ENCODE measurements at regions not wholly inside any gene's neighbourhood (a gene's known extent, or its start where the extent isn't known, plus 50 kb on each side); places are given as distances from the start of the nearest gene placed in this dataset.
"Not testable (repeated sequence)": the region's sequence is repeated elsewhere in the genome, so short reads cannot be mapped to it uniquely, and the experiment has no call there.

DNA sequence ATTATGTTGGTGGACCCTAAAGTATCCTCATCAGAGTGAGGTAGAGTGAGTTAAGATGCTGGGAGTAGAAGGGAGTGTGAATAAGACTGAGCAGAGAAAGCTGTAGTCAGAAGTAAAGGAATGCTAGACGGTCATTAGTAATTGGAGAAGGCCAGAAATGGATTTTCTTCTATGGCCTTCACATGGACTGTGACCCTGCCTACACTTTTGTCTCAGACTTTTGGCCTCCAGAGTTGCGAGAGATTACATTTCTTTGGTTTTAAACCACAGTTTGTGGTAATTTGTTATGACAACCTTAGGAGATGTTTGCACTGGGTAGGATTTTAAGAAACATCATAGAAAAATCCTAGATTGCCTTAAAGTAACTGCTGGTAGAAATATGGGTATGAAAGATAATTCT lies 1267.7 kb upstream of the TMEFF2 start:
- in situ Hi-C loops (cut with MboI; ENCODE audit: low pct_unique_long_range_greater_than_20kb in 2 of 9, low sequenced_read_pairs in 9 of 9, unreplicated experiment in 9 of 9), result no loop called here
- Histone ChIP-seq H3K4me1 (replicated peaks in 1 of 2) (no peaks in the 10 kb centered on the region), H3K4me3 (no peak overlapping the region), H3K27ac (no peak overlapping the region)
- ATAC-seq (replicated peaks in 6 of 8), result no peak
- WGBS, 10 experiments, result 0 to 100% (median 80%) methylated on average over 1 to 2 of the region's 2 CpGs; no CpG with 5 or more reads in 1 of the 10 experiments

DNA sequence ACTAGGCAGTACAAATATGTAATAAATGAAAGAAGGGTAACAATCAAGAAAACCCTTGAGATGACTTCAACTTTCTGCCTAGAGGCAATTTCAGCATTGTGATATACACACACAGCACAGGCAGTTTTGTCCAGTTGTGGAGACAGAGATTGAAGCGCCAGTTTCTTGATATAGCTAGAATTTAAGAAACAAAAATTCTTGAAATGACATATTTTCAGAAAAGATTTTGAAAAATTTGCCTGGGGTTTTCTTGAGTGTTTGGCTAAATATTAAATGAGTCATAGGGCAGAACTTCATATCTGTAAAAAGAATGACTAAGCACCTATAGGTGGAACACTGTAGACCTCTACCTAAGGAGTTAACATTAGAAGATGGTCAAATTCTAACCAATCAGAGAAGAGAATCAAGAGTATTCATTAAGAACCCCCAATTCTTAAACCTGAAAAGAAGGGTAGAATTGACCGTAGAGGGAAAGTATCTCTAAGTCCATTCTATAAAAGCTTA lies 1266.8 kb upstream of the TMEFF2 start:
- no peak for ATAC-seq (replicated peaks in 6 of 8)
- Histone ChIP-seq H3K4me1 (replicated peaks in 1 of 2) (no peaks in the 10 kb centered on the region), H3K27ac (no peak overlapping the region), H3K4me3 (no peak overlapping the region)
- 50 to 100% (median 78%) methylated on average over 1 to 2 of the region's 2 CpGs; no CpG with 5 or more reads in 1 of the 10 experiments for WGBS, 10 experiments
- in situ Hi-C loops (cut with MboI; ENCODE audit: low pct_unique_long_range_greater_than_20kb in 2 of 9, low sequenced_read_pairs in 9 of 9, unreplicated experiment in 9 of 9), result no loop called here

DNA sequence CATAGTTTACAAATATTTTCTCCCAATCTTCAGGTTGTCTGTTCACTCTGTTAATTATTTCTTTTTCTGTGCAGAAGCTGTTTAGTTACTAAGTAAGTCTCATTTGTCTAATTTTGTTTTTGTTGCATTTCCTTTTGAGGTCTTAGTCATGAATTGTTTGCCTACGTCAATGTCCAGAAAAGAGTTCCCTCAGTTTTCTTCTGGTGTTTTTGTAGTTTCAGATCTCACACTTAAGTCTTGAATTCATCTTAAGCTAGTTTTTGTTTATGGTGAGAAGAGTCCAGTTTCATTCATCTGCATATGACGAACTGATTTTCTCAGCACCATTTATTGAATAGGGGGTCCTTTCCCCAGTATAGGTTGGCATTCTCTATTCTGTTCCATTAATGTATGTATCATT lies 1252.2 kb upstream of the TMEFF2 start:
- in situ Hi-C loops (cut with MboI; ENCODE audit: low pct_unique_long_range_greater_than_20kb in 2 of 9, low sequenced_read_pairs in 9 of 9, unreplicated experiment in 9 of 9), result no loop called here
- Histone ChIP-seq H3K4me3 (no peak overlapping the region), H3K4me1 (replicated peaks in 1 of 2) (no peaks in the 10 kb centered on the region), H3K27ac (no peak overlapping the region)
- no peak for ATAC-seq (replicated peaks in 6 of 8)
- WGBS, 10 experiments, result 20 to 94% (median 82%) methylated on average over 1 to 2 of the region's 2 CpGs; no CpG with 5 or more reads in 1 of the 10 experiments

DNA sequence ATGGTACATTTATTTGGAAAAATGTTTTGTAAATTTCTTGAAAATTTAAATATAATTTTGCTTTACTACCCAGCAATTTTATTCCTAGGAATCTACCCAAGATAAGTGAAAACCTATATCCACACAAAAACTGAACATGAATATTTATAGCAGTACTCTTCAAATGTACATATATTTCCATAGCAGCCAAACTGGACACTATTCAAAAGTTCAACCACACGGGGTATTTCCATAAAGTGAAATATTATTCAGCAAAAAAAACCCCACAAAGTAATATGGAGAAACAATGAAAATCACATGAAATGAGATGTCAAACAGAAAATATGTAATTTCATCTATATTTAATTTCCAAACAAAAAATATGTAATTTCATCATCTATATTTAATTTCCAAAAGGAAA lies 1247.6 kb upstream of the TMEFF2 start:
- in situ Hi-C loops (cut with MboI; ENCODE audit: low pct_unique_long_range_greater_than_20kb in 2 of 9, low sequenced_read_pairs in 9 of 9, unreplicated experiment in 9 of 9), result no loop called here
- Histone ChIP-seq H3K4me3 (no peak overlapping the region), H3K27ac (no peak overlapping the region), H3K4me1 (replicated peaks in 1 of 2) (no peaks in the 10 kb centered on the region)
- no peak for ATAC-seq (replicated peaks in 6 of 8)
- 0 to 100% (median 67%) methylated on average over 1 of the region's 1 CpG; no CpG with 5 or more reads in 1 of the 10 experiments for WGBS, 10 experiments

DNA sequence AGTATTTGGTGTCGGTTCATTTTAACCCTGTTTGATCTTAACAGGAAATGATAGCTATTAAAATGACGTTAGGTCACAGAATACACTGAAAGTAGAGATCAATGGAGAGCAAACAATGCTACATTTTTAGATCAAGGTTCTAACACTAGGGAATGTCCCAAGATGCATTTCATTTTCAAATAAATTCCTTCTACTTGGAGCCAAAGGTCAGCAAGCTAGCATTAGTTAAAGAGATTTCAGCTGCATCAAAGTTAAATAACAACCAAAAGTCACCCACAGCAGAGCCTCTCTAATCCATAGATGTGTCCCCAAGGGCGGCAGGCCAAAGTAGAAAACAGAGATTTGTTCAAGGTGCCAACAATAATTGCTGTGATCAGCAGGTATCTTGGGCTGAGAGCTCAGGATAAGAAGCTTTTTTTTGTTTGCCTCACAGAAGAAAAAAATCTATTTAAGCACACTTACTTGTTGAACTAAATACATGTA lies 1233.6 kb upstream of the TMEFF2 start:
- in situ Hi-C loops (cut with MboI; ENCODE audit: low pct_unique_long_range_greater_than_20kb in 2 of 9, low sequenced_read_pairs in 9 of 9, unreplicated experiment in 9 of 9), result no loop called here
- ATAC-seq (replicated peaks in 6 of 8), result no peak
- WGBS, 10 experiments, result 0 to 47% (median 22%) methylated on average over 1 to 3 of the region's 3 CpGs; no CpG with 5 or more reads in 1 of the 10 experiments
- Histone ChIP-seq H3K4me3 (no peak overlapping the region), H3K27ac (no peak overlapping the region), H3K4me1 (replicated peaks in 1 of 2) (peaks cover 3 to 8% of the 10 kb centered on the region in 2 donors)

DNA sequence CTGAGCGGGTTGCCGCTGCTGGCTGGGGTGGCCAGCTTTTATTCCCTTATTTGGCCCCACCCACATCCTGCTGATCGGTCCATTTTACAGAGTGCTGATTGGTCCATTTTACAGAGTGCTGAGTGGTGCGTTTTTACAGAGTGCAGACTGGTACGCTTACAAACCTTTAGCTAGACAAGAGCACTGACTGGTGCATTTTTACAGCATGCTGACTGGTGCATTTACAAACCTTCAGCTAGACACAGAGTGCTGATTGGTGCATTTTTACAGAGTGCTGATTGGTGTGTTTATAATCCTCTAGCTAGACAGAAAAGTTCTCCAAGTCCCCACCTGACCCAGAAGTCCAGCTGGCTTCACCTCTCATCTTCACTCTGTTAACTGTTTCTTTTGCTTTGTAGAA lies 1217.6 kb upstream of the TMEFF2 start:
- H3K4me3 ChIP-seq; in situ Hi-C loops (cut with MboI; ENCODE audit: low pct_unique_long_range_greater_than_20kb in 2 of 9, low sequenced_read_pairs in 9 of 9, unreplicated experiment in 9 of 9); H3K4me1 ChIP-seq (replicated peaks in 1 of 2); H3K27ac ChIP-seq; ATAC-seq (replicated peaks in 6 of 8): not testable (repeated sequence)
- 28 to 94% (median 85%) methylated on average over 2 to 5 of the region's 5 CpGs; no CpG with 5 or more reads in 3 of the 10 experiments for WGBS, 10 experiments

DNA sequence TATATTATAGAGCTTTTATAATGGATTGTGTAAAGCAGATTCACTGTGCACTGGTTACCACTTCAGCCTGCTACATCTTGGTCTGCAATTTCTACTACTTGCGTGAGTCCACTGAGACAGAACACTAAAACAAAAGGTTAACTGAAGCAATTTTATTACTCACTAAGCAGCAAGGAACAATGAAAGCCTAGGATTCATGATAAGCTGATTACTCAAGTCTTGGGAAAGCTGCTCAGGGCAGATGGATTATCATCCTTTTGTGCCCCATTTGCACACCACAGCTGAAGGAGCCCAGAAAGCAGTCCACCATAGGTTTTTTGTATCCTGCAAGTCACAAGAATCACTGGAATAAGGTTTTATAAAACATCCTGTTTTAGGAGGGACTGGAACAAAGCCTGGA lies 1215.2 kb upstream of the TMEFF2 start:
- no peak overlapping the region for H3K27ac ChIP-seq
- 0 to 90% (median 78%) methylated on average over 1 of the region's 1 CpG; no CpG with 5 or more reads in 3 of the 10 experiments for WGBS, 10 experiments
- no peak for ATAC-seq (replicated peaks in 6 of 8)
- no peak overlapping the region for H3K4me3 ChIP-seq
- in situ Hi-C loops (cut with MboI; ENCODE audit: low pct_unique_long_range_greater_than_20kb in 2 of 9, low sequenced_read_pairs in 9 of 9, unreplicated experiment in 9 of 9), result no loop called here
- H3K4me1 ChIP-seq (replicated peaks in 1 of 2), result no peaks in the 10 kb centered on the region

DNA sequence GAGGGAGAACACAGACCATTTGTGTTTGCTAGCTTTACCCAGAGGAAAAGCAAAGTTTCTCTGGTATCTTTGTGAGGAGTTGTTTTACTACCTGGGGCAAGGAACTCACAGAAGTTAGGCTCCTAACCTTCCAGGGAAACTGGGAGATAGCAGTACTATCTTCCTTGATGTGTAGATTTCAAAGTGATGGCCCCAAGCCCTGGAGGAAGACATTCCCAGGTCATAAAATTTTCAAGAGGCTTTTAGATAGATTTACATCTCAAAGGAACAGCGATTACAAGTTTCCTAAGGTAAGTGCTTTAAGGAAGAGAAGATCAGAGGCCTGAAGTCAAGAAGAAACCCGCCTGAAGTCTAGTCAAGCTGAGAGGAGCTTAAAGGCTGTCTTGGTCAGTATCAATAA lies 1187.8 kb upstream of the TMEFF2 start:
- no peak overlapping the region for H3K27ac ChIP-seq
- 0 to 80% (median 50%) methylated on average over 1 to 2 of the region's 2 CpGs; no CpG with 5 or more reads in 2 of the 10 experiments for WGBS, 10 experiments
- H3K4me1 ChIP-seq (replicated peaks in 1 of 2), result no peaks in the 10 kb centered on the region
- H3K4me3 ChIP-seq, result no peak overlapping the region
- in situ Hi-C loops (cut with MboI; ENCODE audit: low pct_unique_long_range_greater_than_20kb in 2 of 9, low sequenced_read_pairs in 9 of 9, unreplicated experiment in 9 of 9), result no loop called here
- ATAC-seq (replicated peaks in 6 of 8), result no peak

DNA sequence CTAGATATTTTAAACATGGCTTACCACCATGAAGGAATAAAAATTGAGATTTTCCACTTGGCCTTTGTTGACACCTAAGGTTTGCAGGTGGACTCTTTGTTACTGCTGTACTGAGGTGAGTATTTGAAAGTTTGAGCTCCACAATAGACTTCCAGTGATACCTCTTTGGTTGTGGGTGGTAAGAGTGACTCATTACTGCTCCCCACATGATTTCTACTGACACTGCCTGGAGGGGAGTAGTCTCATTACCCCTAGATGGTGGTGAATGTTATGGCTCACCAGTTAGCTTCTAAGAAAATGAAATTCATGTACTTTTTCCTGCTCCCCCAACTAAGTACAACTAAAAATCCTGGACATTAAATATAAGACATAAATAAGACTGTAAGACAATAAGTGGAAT lies 1183.1 kb upstream of the TMEFF2 start:
- in situ Hi-C loops (cut with MboI; ENCODE audit: low pct_unique_long_range_greater_than_20kb in 2 of 9, low sequenced_read_pairs in 9 of 9, unreplicated experiment in 9 of 9), result no loop called here
- no peak overlapping the region for H3K4me3 ChIP-seq
- no peaks in the 10 kb centered on the region for H3K4me1 ChIP-seq (replicated peaks in 1 of 2)
- no peak for ATAC-seq (replicated peaks in 6 of 8)
- H3K27ac ChIP-seq, result no peak overlapping the region

DNA sequence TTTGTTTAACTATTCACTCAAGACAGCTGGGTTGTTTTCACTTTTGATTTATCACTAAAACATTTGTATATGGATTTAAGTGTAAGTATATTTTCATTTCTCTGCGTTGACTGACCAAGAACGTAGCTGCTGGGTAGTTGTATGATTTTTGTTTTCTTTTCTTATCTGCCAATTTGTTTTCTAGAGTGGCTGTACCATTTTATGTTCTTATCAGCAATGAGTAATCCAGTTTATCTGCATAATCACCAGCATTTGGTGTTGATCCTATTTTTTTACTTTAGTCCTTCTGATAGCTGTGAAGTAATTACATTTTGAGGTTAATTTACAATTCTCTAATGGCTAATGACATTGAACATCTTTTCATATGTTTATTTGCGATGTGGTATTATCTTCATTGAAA lies 1178.4 kb upstream of the TMEFF2 start:
- no peaks in the 10 kb centered on the region for H3K4me1 ChIP-seq (replicated peaks in 1 of 2)
- 14 to 100% (median 90%) methylated on average over 1 to 3 of the region's 3 CpGs; no CpG with 5 or more reads in 1 of the 10 experiments for WGBS, 10 experiments
- in situ Hi-C loops (cut with MboI; ENCODE audit: low pct_unique_long_range_greater_than_20kb in 2 of 9, low sequenced_read_pairs in 9 of 9, unreplicated experiment in 9 of 9), result no loop called here
- no peak for ATAC-seq (replicated peaks in 6 of 8)
- no peak overlapping the region for H3K27ac ChIP-seq
- H3K4me3 ChIP-seq, result no peak overlapping the region

DNA sequence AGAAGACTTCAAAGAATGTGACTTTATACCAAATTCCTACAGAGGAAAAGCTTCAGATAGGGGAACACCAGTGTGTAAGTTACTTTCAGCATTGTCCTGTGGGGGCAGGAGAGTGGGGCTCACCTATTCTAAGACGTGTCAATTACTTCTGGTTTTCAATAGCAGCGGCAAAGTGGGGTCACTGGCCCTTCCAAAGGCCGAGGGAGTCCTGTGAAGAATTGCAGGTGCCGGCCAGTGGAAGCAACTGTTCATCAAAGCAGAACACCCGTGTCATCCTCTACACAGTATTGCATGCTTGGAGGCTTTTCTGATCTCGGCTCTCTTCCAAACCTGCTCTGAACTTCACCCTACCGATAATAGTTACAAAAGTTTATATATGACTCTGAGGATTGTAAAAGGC lies 1176.5 kb upstream of the TMEFF2 start:
- ATAC-seq (replicated peaks in 6 of 8), result no peak
- in situ Hi-C loops (cut with MboI; ENCODE audit: low pct_unique_long_range_greater_than_20kb in 2 of 9, low sequenced_read_pairs in 9 of 9, unreplicated experiment in 9 of 9), result no loop called here
- Histone ChIP-seq H3K4me3 (no peak overlapping the region), H3K27ac (no peak overlapping the region), H3K4me1 (replicated peaks in 1 of 2) (no peaks in the 10 kb centered on the region)
- 0 to 100% (median 73%) methylated on average over 1 to 7 of the region's 7 CpGs; no CpG with 5 or more reads in 1 of the 10 experiments for WGBS, 10 experiments

DNA sequence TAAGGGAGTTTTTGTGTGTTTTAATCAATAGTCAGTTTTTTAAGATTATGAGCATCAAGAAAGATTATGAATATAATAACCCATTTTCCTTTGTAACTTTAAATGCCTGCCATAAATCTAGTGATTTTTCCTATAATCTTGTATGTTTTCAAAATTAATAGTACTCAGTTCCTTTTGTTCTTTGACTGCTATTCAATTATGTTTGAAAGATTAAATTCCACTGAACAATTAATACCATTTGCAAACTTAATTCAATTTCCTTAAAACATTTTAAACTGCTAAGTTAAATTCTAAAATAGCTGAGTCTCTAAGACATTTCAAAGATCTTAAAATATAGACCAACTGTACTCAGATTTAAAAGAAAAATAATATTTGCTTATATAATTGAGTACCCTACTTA lies 1173.9 kb upstream of the TMEFF2 start:
- Histone ChIP-seq H3K27ac (no peak overlapping the region), H3K4me3 (no peak overlapping the region), H3K4me1 (replicated peaks in 1 of 2) (no peaks in the 10 kb centered on the region)
- ATAC-seq (replicated peaks in 6 of 8), result no peak
- in situ Hi-C loops (cut with MboI; ENCODE audit: low pct_unique_long_range_greater_than_20kb in 2 of 9, low sequenced_read_pairs in 9 of 9, unreplicated experiment in 9 of 9), result no loop called here

DNA sequence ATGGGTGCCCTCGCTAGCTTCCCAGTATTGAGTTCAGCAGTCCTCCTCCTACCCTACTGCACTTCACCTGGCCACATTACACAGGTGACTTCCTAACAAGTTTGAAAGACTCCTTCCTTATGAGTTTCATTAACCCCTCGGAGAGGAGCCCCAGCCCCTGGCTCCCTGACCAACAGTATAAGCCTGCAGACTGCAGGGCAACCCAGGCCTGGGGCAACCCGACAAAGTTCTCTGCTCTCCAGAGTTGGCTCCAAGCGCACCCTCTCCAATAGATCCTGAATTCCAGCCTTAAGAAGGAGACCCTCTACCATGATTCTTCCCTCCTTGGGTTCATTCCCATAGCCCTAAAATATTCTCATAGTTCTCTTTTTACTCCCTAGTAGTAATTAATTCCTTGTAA lies 1162.8 kb upstream of the TMEFF2 start:
- in situ Hi-C loops (cut with MboI; ENCODE audit: low pct_unique_long_range_greater_than_20kb in 2 of 9, low sequenced_read_pairs in 9 of 9, unreplicated experiment in 9 of 9), result no loop called here
- 0 to 100% (median 86%) methylated on average over 1 to 3 of the region's 4 CpGs; no CpG with 5 or more reads in 4 of the 10 experiments for WGBS, 10 experiments
- Histone ChIP-seq H3K4me1 (replicated peaks in 1 of 2) (no peaks in the 10 kb centered on the region), H3K27ac (no peak overlapping the region), H3K4me3 (no peak overlapping the region)
- ATAC-seq (replicated peaks in 6 of 8), result no peak

DNA sequence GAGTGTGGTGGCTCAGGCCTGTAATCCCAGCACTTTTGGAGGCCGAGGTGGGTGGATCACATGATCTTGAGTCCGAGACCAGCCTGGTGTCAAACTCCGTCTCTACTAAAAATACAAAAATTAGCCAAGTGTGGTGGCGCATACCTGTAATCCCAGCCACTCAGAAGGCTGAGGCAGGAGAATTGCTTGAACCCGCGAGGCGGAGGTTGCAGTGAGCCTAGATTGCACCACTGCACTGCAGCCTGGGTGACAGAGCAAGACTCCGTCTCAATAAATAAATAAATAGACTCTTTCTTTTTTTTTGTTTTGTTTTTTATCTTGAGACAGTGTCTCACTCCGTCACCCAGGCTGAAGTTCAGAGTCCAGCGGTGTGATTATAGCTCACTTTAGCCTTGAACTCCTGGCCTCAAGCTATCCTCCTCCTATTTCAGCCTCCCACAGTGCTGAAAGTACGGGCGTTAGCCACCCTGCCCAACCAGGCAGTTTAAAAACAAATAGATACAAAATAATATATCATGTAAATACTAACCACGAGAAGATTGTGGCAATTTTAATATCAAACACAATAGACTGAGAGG lies 1158.0 kb upstream of the TMEFF2 start:
- H3K4me3 ChIP-seq; H3K27ac ChIP-seq; ATAC-seq (replicated peaks in 6 of 8); H3K4me1 ChIP-seq (replicated peaks in 1 of 2); in situ Hi-C loops (cut with MboI; ENCODE audit: low pct_unique_long_range_greater_than_20kb in 2 of 9, low sequenced_read_pairs in 9 of 9, unreplicated experiment in 9 of 9): not testable (repeated sequence)
- 24 to 97% (median 77%) methylated on average over 1 to 11 of the region's 13 CpGs; no CpG with 5 or more reads in 1 of the 10 experiments for WGBS, 10 experiments

Data from motor neuron (in vitro differentiated cells).